Endothelial cell of umbilical vein (primary cell): ENCODE measurements at regions not wholly inside any gene's neighbourhood (a gene's known extent, or its start where the extent isn't known, plus 50 kb on each side); places are given as distances from the start of the nearest gene placed in this dataset.

Experiments used
- BruUV-seq: library from RNA; stranded (reverse); fragments of 400-500 nt; replicated peaks from 2 replicates; lab custom pipeline; 2021; lab: Mats Ljungman, UMichigan
- CTCF ChIA-PET: fragments of 300-600, 350-600 bp; sonication (Branson Sonifier 250); formaldehyde crosslinking; loops from one replicate; lab custom pipeline; 2021; ENCODE audit warnings: antibody characterized with exemption, inconsistent platforms; lab: Charles Lee
- POLR2A ChIA-PET: fragments of 300-600, 350-600 bp; sonication (Branson Sonifier 250); formaldehyde crosslinking; loops from one replicate; lab custom pipeline; 2021; ENCODE audit warnings: antibody characterized with exemption, inconsistent platforms; lab: Charles Lee
- DNase-seq: peaks from one replicate; pipeline ENCODE4 v3.0.0-alpha.2; 2011; ENCODE audit warnings: low read depth, low spot score
- FAIRE-seq: peaks from 2 replicates; lab custom pipeline; 2011; peaks lifted over from hg19 to GRCh38; lab: Jason Lieb, UNC
- H2AFZ ChIP-seq: 2 replicates; pipeline ENCODE4 v1.6.0; 2012; ENCODE audit warnings: low read depth, low read length, control low read depth, inconsistent platforms
- H3K27ac ChIP-seq: 2 replicates; pipeline ENCODE4 v1.5.1; 2011; ENCODE audit warnings: low read depth, mild to moderate bottlenecking, control low read depth, low read length, moderate library complexity; ENCODE audit not compliant: insufficient read depth
- H3K27me3 ChIP-seq, 2 experiments: 2 replicates each; pipeline versions ENCODE4 v1.6.0 to v1.6.1; 2011; ENCODE audit warnings: low read length in 2 of 2, mixed read lengths in 1 of 2; ENCODE audit not compliant: control insufficient read depth in 2 of 2, insufficient read depth in 2 of 2
- H3K36me3 ChIP-seq, 2 experiments: 2 replicates in 1 of 2; 3 replicates in 1 of 2; pipeline ENCODE4 v1.5.1; 2011; ENCODE audit warnings: low read length in 2 of 2, mild to moderate bottlenecking in 1 of 2, moderate library complexity in 1 of 2; ENCODE audit not compliant: control insufficient read depth in 2 of 2, insufficient read depth in 2 of 2; ENCODE audit errors: extremely low read depth in 1 of 2
- H3K4me1 ChIP-seq: 3 replicates; pipeline ENCODE4 v1.5.1; 2011; ENCODE audit warnings: mild to moderate bottlenecking, low read length; ENCODE audit not compliant: control insufficient read depth, insufficient read depth; ENCODE audit errors: extremely low read depth
- H3K4me2 ChIP-seq: 2 replicates; pipeline ENCODE4 v1.6.1; 2011; ENCODE audit warnings: low read length, control low read depth, mixed read lengths; ENCODE audit not compliant: insufficient read depth
- H3K4me3 ChIP-seq, 3 experiments: fragments of 200-600 bp in 1 of 3; sonication (generic), shearing (Covaris generic) in 1 of 3; replicated peaks in 1 of 3; 2 replicates each; pipeline ENCODE4 v1.5.1; 2011 to 2016; ENCODE audit warnings: control low read depth in 3 of 3, low read length in 3 of 3, mild to moderate bottlenecking in 2 of 3, inconsistent platforms in 1 of 3, low read depth in 1 of 3, moderate library complexity in 1 of 3; ENCODE audit not compliant: insufficient read depth in 1 of 3
- H3K79me2 ChIP-seq: 2 replicates; pipeline ENCODE4 v1.6.0; 2012; ENCODE audit warnings: low read length, inconsistent platforms; ENCODE audit not compliant: control insufficient read depth, insufficient read depth
- H3K9ac ChIP-seq: replicated peaks from 2 replicates; pipeline ENCODE3; 2011; ENCODE audit warnings: low read length, control low read depth; ENCODE audit not compliant: insufficient read depth; ENCODE audit errors: extremely low read depth
- H3K9me1 ChIP-seq: replicated peaks from 3 replicates; pipeline ENCODE4 v1.6.0; 2011; ENCODE audit warnings: mild to moderate bottlenecking, low read length; ENCODE audit not compliant: control insufficient read depth, insufficient read depth; ENCODE audit errors: extremely low read depth
- H3K9me3 ChIP-seq: replicated peaks from 2 replicates; pipeline ENCODE4 v1.5.1; 2012; ENCODE audit warnings: low read length, inconsistent platforms; ENCODE audit not compliant: control insufficient read depth, insufficient read depth
- H4K20me1 ChIP-seq: replicated peaks from 2 replicates; pipeline ENCODE3; 2011; ENCODE audit warnings: mild to moderate bottlenecking, low read length; ENCODE audit not compliant: control insufficient read depth, insufficient read depth; ENCODE audit errors: extremely low read depth
- EZH2 ChIP-seq: IDR thresholded peaks from 2 replicates; pipeline ENCODE4 v1.6.1; 2012; ENCODE audit warnings: borderline replicate concordance, low read depth, mild to moderate bottlenecking, moderate library complexity, low read length, inconsistent platforms; ENCODE audit not compliant: severe bottlenecking
- FOS ChIP-seq: IDR thresholded peaks from 2 replicates; pipeline ENCODE4 v1.6.1; 2011; ENCODE audit warnings: mild to moderate bottlenecking, low read length, moderate library complexity, borderline replicate concordance; ENCODE audit not compliant: insufficient read depth
- JUN ChIP-seq: IDR thresholded peaks from 2 replicates; pipeline ENCODE4 v1.6.1; 2011; ENCODE audit warnings: borderline replicate concordance, low read depth; ENCODE audit not compliant: insufficient read length, insufficient read depth
- dilution Hi-C: fragments of 300-500 bp; cut with MboI; formaldehyde crosslinking; loops from one replicate; pipeline ENCODE4 v1.15.0; 2019; ENCODE audit warnings: low sequenced_read_pairs; ENCODE audit not compliant: extremely low pct_ligation_motif_present
- intact Hi-C: fragments of 100-400 bp; cut with micrococcal nuclease; formaldehyde crosslinking; loops from one replicate; pipeline ENCODE4 v1.10.0; 2022
- TF ChIP-seq, protein P1 (sequence below): IDR thresholded peaks from 2 replicates; pipeline ENCODE4 v1.6.1; 2011; ENCODE audit not compliant: insufficient read depth, insufficient read length

DNA sequence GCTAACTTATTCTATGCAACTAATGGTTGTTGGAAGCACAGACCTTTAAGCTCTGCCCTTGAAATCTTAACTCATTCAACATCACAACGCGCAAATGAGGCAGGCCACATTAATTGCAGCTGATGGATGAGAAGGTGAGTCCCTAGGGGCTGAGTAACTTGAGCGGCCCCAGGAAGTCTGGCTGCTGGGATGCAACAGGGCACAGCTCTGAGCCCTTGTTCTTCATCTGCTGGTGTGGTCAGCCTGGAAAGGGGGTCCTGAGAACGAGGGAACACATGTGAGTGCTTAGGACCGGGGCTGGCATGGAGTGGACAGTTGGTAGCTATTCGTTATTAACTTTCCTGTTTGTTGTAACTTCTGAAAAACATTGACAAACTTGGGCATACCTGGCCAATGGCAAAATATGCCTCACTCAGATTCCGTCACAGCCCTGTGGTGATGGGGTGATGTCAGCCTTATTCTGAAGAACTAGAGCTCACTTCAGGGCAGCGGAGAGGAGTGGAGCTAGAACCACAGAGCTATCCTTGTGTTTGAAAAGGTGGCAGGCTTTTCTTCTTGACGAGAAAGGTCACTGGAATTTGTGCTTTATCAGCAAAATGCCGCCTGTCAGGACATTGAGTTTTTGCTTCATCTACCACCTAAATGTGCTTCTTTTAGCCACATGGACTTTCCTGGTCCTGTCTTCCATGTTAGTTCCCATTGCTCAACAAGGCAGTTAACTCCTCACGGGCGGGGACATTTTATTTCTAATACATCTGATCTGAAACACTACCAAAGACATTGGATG lies 145.9 kb upstream of the FHL2 start:
- Histone ChIP-seq H3K9me1 (no peaks in the 10 kb centered on the region), H3K4me3 (no peak overlapping the region), H3K4me2 (no peak overlapping the region), H4K20me1 (no peaks in the 10 kb centered on the region), H3K9ac (no peak overlapping the region), H3K9me3 (no peaks in the 10 kb centered on the region), H3K36me3 (no peaks in the 10 kb centered on the region), H3K4me1 (peaks cover 21% of the 10 kb centered on the region), H3K79me2 (no peaks in the 10 kb centered on the region), H2AFZ (no peak overlapping the region), H3K27ac (no peak overlapping the region), H3K27me3 (peaks cover 0 to 3% of the 10 kb centered on the region in 2 experiments)
- TF ChIP-seq, protein P1, sequence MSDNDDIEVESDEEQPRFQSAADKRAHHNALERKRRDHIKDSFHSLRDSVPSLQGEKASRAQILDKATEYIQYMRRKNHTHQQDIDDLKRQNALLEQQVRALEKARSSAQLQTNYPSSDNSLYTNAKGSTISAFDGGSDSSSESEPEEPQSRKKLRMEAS, result no peak
- TF ChIP-seq FOS, result no peak
- no peak for TF ChIP-seq EZH2
- TF ChIP-seq JUN, result no peak
- FAIRE-seq (no peak), DNase-seq (no peak)
- ChIA-PET POLR2A (no interaction called here), CTCF (interaction anchor here (0.6 to 3.8 kb wide), 8 partner anchors 9 to 1038 kb away, joined by 3 to 38 read pairs (median 3); no protein-coding TSS in a partner anchor)
- intact Hi-C loops (loop anchor here (1.0 kb wide), 3 partner anchors 174 to 430 kb away; no protein-coding TSS in a partner anchor), dilution Hi-C loops (no loop called here)
- BruUV-seq, result no TSS peak
